GM18505 (cell line): ENCODE measurements at regions not wholly inside any gene's neighbourhood (a gene's known extent, or its start where the extent isn't known, plus 50 kb on each side); places are given as distances from the start of the nearest gene placed in this dataset.

Experiments
- ATAC-seq: cut with Tn5 transposase; IDR thresholded peaks from one replicate; pipeline ENCODE4 v1.9.1; 2021; ENCODE audit not compliant: unreplicated experiment
- POLR2A ChIP-seq: IDR thresholded peaks from 4 replicates; pipeline ENCODE4 v1.6.1; 2011; ENCODE audit warnings: borderline replicate concordance; ENCODE audit not compliant: insufficient read depth, insufficient read length; ENCODE audit errors: extremely low read depth

DNA sequence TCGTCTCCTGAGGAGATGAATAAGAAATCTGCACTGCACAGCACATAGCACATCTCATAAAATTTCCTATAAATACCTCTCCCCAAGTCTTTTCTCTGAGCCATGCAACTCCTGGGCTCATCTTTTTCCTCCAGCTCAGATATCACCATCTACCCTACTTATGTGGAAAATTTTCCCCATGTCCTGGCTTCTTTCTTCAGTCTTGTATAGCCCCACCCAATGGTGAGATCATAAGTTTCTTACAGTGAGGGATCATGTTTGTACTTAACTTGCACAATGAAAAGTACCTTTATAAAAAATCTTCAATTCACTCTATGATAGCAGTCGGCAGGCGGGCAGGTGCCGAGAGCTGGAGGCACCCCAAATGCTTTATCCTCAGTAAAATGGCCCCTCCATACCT lies 198.6 kb upstream of the S100G start:
- ATAC-seq, result no peak
- TF ChIP-seq POLR2A, result no peak

DNA sequence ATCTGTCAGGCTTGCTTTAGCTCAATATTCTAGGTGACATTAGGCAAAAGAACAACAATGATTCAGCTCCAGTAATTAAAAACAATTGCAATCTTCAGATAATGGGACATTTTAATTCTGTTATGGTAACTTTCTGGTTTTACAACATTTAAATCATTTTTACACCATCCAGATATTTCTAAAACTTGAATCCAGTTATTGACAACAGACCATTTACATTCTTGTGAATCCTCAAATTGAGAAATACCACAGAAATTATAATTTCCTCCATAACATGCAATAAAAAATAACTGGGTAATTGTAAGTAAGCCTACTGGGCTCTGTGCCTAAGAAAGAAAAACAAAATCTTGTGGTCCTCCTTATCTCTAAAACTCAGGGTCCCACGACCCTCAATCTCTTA lies 195.0 kb upstream of the S100G start:
- TF ChIP-seq POLR2A, result no peak
- no peak for ATAC-seq

DNA sequence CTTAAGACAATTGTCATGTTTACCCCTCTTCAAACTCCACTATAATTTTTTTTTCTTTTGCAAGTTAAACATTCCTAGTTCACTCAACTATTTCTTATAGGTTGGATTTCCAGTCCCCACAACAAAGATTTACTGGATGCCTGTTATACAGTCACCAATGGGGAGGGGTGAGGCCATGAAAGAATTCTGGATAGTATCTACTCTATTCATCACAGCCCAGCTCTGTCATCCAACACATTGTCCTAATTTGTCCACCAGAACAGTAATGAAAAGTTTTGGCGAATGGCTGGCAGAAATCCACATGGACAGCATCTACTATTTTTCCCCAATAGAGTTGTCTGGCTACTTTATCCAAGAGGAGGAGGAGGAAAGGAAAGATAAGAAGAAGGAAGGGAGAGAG lies 192.7 kb upstream of the S100G start:
- ATAC-seq, result no peak
- TF ChIP-seq POLR2A, result no peak

DNA sequence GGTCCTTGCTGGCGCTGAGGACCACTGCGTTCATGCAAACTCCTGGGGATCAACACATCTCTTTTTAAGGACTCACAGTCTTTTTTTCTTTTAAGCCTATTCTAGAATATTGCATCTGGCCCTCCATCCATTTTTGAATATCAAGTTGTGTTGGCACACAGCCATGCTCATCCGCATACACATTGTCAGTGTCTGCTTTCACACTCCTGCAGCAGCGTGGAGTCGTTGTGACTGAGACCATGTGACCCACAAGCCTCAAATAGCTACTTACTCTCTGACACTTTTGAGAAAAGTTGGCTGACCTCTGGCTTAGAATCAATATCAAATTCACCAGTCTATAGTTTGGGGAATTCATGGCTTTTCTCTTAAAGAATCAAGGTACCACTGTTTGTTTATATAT lies 191.8 kb upstream of the S100G start:
- ATAC-seq, result no peak
- TF ChIP-seq POLR2A, result no peak

DNA sequence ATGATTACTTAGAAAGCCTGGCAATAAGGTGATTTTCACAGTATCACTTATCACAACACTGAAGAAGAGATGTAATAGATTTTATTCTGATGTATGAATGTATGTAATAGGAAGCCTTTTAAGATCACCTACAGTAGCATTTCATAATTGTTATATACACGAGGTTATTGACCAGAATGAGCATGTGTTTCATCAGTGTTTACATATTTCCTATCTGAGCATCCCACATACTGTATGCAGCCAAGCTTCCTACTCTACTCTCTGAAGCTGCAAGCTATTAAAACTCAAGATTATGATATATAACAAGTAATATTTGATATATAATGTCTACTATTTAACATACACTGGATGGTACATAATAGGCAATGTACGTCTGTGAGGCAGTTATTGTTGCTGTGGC lies 190.9 kb upstream of the S100G start:
- no peak for ATAC-seq
- no peak for TF ChIP-seq POLR2A

DNA sequence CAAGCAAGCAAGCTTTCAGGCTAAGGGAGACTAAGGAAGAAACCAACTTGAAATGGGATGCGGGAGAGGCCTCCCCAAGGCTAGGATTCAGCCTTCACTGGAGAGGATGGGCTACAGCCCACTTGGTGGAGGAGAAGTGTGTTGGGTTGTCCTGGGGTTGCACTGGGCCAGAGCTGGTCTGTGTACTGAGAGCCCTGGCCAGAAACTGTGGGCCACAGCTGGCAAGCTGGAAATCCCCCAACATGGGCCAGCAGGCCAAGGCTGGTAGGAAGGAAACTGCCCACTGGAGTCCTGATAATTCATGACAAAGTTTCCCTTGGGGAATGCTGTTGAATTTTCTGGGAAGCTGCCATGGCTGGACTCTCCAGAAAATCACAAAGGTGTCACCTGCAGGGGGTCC lies 188.0 kb upstream of the S100G start:
- no peak for TF ChIP-seq POLR2A
- ATAC-seq, result no peak

DNA sequence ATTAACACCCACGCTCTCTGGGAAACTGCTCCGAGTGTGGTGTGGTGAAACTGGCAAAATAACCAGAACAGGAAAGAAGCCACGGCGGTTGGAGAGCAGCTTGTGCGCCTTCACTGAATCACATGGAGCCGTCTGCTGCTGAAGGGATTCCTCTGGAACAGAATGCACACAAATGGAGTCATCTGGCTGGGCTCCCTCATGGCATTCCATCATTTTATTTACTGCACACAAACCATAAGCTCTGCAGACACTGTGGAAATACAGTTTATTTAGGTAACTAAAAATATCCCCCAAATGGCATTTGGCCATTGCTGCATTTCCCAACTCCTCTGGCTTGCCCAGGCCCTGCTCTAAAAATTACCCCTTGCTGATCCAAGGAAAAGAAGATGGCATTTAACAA lies 187.0 kb upstream of the S100G start:
- ATAC-seq, result no peak
- no peak for TF ChIP-seq POLR2A

DNA sequence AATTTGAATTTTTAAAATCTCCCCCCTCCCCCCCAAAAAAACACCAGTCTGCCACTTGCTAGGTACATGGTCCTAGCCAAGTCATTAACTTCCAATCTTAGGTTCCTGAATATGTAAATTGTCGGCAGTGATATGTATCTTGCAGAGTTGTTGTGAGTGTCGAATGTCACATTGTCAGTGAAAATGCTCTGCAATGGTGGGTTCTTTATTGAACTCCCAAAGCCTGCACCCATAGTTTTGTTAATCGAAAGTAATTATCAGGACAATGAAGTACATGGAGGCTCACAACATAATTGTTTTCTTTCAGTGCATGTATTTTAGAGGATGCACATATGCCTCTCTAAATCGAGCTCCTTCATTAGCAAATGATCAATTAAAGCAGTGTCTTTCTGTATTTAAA lies 185.6 kb upstream of the S100G start:
- no peak for TF ChIP-seq POLR2A
- ATAC-seq, result no peak

DNA sequence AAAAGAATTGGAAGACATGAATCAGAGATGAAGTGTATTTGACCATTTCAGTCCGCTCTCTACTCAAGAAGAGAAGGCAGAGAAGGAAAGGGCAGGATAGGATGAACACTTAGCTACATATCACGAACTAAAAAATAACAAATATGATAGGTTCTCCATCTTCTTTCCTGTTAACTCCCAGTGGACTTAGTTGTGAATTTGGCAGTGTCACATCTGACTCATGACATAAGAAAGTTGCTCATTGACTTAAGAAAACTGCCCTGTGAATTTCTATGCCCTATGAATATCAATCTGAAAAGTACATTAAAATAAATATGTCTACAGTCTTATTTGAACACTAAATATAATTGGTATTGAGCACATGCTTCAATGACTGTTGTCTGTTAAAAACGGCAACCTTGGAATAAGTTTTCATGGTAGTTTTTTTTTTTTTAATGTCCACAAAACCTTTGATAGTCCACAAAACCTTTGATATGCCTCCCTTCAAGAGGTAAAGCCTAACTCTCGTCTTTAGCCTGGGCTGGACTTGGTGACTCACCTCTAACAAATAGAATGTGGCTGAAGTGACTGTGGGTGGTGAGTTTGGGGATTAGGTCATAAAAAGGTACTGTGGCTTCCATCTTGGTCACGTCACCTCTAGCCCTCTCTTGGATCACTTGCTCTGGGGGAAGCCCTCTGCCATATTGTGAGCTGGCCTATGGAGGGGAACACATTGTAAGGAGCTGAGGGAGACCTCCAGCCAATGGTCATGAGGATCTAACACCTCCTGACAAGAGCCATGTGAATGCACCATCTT lies 184.7 kb upstream of the S100G start:
- no peak for TF ChIP-seq POLR2A
- no peak for ATAC-seq

DNA sequence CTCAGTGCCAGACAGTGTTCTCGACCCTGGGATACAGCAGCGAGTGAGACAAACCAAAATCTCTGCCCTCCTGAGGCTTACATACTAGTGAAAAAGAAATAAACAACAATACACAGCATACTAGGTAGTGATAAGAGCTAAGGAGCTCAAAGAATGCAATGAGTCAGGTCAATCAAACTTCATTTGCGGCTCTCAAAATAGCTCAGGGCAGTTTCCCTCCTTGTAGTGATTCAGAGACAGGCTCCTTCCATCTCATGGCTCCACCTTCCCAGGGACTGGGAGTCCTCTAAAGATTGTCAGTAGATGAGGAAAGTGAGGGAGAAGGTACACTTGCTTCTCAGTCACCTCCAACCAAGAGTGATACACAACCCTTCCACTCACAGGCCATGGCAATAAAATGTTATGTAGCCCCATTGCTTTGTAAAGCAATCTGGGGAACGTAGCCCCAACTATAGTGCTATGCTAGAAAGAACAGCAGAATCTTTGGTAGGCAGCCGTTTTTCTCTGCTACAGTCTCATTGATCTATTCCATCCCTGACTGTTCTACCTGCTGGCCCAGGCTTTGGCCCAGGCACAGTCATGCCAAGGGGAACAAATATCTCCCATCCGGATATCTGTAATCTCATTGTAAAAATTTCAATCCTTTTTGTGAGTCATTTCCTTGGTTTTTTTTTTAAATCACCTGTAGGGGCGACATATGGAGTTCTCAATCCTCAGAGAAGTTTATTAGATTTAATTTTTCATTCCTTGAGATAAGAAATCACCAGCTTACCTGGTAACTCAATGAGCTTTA lies 183.1 kb upstream of the S100G start:
- no peak for ATAC-seq
- TF ChIP-seq POLR2A, result no peak

DNA sequence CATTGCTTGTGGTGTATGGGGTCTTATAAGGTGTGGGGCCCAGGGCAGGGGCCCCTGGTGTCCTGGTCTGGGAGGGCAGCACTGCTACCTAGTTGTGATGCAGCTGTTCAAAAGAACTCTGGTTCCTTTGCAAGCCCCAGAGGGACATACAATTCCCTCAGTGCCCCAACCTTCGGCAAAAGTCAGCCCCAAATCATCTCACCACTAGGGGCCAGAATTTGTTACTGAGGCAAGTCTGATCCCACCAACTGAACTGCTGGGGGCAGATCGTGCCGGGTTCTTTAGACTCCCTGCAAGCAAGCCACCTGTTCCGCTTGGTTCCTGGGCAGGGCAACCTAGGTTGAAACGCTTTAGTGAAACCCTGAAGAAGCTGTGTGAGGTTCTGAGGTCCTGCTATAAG lies 180.1 kb upstream of the S100G start:
- ATAC-seq, result no peak
- no peak for TF ChIP-seq POLR2A

DNA sequence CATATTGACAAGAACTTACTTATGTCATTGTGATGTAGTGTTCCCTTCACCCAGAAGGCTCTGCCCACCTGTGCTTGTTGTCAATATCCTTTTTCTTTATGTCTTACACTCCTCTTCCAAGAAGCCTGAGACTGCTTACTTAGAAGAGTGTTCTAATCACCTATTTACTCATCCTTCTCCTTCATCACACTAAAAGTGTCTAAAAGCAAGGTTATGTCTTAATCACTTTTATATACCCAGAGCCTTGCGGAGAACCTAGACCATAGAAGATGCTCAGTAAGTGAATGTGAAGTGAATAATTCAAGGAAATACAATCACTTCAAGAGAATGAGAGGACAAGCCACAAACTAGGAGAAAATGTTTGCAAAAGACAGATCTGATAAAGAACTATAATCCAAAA lies 177.6 kb upstream of the S100G start:
- TF ChIP-seq POLR2A, result no peak
- no peak for ATAC-seq

DNA sequence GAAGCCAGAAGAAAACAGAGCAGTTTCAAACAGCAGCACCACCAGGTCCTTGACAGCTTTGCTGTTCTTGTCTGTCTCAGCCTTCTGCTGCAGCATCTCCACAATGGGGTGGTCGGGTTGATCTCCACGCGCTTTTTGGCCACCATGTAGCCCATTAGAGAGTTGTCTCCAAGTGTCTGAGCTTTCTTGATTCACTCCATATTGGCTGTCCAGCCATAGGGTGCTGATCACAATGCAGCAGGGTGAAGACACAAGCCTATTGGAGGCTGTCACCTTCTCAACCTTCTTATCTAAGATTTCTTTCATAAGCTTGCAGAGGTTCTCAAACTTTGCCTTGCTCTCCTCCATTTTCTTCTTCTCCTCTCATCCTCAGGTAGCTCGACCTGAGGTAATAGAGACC lies 175.4 kb upstream of the S100G start:
- TF ChIP-seq POLR2A, result no peak

DNA sequence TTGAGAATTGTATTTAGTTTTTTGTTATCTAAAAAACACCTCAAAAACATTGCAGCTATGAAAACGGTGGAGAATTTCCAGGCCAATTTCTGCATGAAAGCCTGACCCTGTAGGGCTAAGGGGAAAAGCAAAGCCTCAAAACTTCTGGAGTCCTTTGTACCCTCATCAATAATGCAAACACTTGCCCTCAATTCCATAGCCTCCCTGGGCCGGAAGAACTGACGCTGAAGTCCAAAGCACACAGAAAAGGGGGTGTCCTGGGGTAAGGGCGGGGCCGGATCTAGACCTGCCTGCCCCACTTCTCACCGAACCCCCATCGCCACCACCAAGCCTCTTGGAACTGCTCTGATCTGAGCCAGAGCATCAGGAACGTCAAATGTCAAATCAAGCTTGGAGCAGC lies 173.9 kb upstream of the S100G start:
- no peak for TF ChIP-seq POLR2A

More for the DNA sequence above, 175.4 kb upstream of the S100G start:
- ATAC-seq, result no peak

More for the DNA sequence above, 173.9 kb upstream of the S100G start:
- no peak for ATAC-seq
